Skeletal muscle cell (primary cell): ENCODE measurements at regions not wholly inside any gene's neighbourhood (a gene's known extent, or its start where the extent isn't known, plus 50 kb on each side); places are given as distances from the start of the nearest gene placed in this dataset.
"Not testable (repeated sequence)": the region's sequence is repeated elsewhere in the genome, so short reads cannot be mapped to it uniquely, and the experiment has no call there.

Experiments used
- DNase-seq: peaks from one replicate; pipeline ENCODE4 v3.0.0-alpha.2; 2010; ENCODE audit warnings: low read depth
- H3K4me3 ChIP-seq: 2 replicates; pipeline ENCODE4 v1.5.1; 2011; ENCODE audit warnings: low read depth, mild to moderate bottlenecking, control low read depth, low read length, moderate library complexity

DNA sequence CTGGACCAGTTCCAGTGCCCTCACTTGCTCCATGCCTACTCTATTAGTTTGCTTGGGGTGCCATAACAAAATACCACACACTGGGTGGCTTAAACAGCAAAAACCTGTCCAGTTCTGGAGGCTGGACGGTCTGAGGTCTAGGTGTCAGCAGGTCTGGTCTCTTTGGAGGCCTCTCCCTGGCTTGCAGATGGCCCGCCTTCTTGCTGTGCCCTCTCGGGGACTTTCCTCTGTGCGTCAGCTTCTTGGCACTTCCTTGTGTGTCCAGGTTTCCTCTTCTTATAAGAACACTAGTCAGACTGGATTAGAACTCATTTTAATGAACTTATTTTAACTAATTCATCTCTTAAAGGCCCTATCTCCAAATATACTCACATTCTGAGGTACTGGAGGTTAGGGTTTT is 97.2 kb downstream of the CARTPT start:
- DNase-seq: no peak
- no peak overlapping the region for H3K4me3 ChIP-seq

DNA sequence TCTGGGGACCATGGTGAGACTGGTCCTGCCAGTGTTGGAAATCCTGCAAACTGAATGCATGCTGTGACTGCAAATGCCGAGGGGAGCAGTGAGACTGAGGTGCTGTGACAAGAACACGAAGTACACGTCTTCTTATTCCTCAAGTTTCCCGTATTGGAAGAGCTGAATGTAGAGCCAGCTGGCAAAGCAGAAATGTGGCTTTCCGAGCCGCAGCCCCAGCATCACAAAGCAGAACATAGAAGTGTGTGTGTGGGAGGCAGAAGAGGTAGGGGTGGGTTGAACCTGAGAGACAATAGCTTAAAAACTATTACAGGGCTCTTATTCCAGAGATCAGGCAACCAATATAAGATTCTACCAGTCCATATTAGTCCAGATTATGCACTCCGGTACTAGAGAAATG is 98.8 kb downstream of the CARTPT start:
- H3K4me3 ChIP-seq: no peak overlapping the region
- DNase-seq: no peak

DNA sequence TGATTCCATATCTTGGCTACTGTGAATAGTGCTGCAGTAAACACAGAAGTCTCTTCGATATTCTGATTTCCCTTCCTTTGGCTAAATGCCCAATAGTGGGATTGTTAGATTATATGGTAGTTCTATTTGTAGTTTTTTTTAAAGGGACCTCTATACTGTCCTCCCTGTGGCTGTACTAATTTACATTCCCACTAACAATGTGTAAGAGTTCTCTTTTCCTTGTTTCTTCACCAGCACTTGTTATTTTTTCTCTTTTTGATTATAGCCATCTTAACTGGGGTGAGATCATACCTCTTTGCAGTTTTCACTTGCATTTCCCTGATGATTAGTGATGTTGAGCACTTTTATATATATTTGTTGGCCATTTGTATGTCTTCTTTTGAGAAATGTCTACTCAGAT is 102.0 kb downstream of the CARTPT start:
- no peak overlapping the region for H3K4me3 ChIP-seq
- no peak for DNase-seq

DNA sequence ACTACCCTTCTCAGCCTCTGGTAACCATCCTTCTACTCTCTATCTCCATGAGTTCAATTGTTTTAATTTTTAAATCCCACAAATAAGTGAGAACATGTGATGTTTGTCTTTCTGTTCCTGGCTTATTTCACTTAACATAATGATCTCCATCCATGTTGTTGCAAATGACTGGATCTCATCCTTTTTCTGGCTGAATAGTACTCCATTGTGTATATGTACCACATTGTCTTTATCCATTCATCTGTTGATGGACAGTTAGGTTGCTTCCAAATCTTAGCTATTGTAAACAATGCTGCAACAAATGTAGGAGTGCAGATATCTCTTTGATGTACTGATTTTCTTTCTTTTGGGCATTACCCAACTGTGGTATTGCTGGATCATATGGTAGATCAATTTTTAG is 103.0 kb downstream of the CARTPT start:
- DNase-seq: not testable (repeated sequence)

DNA sequence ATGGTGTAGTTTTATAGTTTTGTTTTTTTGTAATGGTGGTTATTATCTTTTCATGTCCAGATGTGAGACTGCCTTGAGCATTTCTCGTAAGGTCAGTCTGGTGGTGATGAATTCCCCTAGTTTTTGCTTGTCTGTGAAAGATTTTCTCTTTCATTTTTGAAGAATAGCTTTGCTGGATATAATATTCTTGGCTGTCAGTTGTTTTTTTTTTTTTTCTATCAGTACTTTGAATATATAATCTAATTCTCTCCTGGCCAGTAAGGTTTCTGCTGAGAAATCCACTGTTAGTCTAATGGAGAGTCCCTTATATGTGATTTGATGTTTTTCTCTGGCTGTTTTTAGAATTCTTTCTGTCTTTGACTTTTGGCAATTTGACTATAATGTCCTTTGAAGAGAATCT is 106.9 kb downstream of the CARTPT start:
- no peak for DNase-seq

More for the DNA sequence above, 103.0 kb downstream of the CARTPT start:
- not testable (repeated sequence) for H3K4me3 ChIP-seq

DNA sequence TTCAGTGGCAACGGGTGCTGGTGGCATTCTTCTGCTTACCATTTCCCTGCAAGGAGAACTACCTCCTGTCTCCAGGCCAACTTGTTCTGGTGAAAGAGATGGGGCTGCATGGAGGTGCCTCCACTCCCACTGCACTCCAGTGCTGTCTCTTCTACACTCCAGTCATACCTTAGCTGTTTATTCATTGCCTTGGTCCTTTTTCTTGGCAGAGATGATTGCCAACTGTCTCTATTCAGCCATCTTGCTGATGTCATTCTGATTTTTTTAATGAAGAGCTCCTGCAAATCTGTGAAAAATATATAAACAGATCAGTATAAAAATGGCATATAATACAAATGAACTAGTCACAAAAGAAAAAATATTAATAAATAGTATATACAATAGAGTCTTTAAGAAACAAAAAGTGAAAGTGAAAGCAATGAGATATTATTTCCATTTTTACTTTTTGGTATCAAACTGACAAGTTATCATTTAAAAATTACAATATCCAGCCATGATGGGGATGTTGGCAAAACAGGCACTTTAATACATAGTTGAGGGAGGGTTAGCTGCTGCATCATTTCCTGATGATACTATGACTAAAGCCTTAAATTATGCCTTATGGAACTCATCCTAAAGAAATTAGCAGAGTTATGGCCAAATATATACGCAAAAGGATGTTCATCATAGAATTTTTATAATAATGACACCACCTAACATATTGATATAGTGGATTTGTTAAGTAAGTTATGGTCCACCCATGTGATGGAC is 109.4 kb downstream of the CARTPT start:
- no peak overlapping the region for H3K4me3 ChIP-seq
- peak; percentile 26 for DNase-seq

More for the DNA sequence above, 106.9 kb downstream of the CARTPT start:
- H3K4me3 ChIP-seq: no peak overlapping the region

DNA sequence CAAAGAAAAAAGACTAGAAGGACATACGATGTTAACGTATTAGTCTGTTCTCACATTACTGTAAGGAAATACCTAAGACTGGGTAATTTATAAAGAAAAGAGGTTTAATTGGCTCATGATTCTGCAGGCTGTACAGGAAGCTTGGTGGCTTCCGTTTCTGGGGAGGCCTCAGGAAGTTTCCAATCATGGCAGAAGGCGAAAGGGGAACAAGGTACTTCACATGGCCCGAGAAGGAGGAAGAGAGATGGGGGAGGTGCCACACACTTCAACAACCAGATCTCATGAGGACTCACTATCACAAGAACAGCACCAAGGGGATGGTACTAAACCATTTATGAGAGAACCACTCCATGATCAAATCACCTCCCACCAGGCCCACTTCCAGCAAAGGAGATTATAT is 110.1 kb downstream of the CARTPT start:
- DNase-seq: no peak
- H3K4me3 ChIP-seq: no peak overlapping the region

DNA sequence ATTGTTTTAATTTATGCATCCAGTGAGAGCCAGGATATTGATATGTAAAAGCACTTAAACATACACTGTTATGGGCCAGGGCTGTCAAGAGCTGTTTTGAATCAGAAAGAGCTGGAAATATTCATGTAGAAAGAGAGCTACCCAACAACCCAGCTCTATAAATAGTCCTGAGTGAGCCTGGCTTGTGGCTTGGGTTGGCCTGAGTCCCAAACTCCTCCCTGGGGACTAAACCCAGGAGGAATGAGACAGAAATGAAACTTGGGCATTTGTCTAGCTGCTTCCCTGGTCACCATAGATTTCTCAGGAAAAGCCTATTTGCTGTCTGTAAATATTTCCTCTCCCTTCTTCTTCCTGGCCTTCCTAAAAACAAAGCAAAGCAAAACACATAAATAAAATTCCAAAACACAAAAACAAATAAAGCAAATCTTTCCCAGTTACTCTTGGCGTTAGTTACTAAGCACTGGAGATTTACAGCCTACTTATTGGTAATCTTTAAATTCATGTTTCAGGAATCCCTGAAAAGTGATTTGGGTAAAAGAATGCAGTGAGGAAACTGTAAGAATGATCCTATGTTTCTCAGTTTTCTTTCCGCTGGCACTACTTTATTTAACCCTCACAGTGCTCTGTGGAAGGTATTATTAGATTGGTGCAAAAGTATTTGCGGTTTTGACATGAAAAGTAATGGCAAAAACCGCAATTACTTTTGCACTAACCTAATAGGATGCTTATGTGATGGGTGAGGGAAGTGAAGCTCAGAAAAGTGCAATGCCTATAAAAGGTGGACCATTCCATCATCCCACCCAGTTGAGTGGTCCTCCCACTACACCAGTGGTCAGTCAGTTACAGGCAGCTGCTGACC is 111.8 kb downstream of the CARTPT start:
- H3K4me3 ChIP-seq: no peak overlapping the region
- DNase-seq: peak; percentile 81

DNA sequence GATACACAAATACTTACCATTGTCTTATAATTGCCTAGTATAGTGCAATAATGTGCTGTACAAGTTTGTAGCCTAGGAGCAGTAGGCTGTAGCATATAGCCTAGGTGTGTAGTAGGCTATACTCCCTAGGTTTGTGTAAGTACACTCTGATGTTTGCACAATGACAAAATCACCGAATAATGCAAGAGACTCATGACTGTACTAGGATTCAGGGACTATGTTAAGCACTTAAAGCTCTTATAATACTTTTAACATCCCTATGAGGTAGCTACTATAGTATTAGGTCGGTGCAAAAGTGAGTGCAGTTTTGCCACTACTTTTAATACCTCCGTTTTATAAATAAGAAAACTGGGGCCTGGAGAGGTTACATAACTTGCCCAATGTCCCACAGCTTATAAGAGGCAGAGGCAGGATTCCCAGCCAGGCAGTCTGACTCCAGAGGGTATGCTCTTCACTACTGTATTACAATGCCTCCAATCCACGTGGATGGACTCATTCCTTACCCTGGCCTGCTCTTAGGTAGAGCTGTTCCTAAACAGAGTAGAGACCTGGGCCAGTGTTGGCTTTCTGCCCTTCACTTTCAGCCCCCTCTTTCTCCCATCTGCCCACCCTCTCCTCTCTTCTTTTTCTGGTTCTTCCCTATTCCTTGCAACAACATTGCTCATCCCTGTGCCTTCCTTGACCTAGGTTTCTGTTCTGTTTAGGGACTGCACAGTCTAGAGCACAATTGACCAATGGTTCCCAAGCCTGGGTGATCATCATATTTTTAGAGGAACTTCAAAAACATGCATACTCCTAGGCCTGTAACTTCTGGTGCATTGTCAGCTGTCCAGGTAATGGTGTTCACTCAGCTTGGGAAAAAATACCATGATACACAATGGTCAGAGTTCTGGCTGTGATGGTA is 114.0 kb downstream of the CARTPT start:
- H3K4me3 ChIP-seq: no peak overlapping the region
- no peak for DNase-seq

DNA sequence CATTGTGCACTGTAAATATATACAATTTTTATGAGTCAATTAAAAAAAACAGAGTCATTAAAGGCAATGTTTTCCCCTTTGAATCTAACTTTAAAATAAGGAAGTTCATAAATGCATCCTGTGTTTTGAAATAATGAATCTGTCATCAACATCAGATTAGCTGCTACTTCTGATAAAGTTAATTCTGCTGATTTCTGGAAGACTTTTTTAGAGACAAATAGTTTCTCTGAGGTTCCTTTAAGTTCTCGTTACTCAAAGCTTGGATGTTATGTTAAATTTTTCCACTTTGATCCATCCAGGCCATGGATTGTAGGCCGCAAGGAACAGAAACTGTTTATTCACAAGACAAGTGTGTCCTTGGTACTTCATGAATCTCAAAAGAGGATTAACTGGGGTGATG is 115.5 kb downstream of the CARTPT start:
- no peak for DNase-seq
- no peak overlapping the region for H3K4me3 ChIP-seq

DNA sequence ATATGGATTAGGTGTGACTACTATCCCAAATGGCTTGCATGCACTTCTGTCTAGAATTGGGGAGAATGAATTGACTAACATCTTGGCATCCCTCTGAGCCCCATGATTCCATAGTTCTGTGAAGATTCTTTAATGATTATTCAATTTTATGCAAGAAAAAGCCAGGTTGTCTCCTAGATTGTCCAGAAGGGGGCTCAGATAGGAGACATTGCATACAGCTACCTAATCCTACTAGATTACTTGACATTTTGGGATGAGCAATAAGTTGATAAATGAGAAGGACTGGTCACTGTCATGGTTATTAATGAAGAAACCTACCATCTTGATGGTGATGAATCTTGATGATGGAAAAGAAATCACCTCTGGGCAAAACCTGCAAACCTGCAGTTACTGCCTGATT is 117.0 kb downstream of the CARTPT start:
- DNase-seq: no peak
- no peak overlapping the region for H3K4me3 ChIP-seq

DNA sequence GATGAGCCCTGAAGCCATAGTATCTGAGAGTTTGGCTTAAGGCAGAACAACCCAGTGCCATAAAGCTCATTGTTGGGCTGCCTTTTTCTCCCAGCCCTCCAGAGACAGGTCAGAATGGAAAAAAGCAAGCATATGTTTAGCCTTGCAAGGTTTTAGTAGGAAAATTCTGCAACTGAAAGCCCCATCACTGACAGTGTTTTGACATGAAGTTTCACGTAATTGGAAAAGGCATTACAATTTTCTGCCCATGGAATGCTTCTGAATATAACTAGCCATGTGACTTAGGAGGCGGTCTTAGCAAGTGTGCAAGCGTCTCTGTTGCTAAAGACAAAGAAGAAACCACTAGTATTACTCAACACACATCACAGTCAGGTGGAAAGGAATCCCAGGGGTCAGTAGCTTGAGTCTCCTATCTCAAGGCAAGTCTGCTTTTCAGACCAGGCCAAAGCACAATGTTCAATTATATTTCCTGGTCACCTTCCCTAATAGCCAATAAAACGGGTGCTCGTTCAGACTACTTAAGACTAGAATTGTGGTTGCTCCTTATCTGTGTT is 117.6 kb downstream of the CARTPT start:
- DNase-seq: no peak
- no peak overlapping the region for H3K4me3 ChIP-seq

DNA sequence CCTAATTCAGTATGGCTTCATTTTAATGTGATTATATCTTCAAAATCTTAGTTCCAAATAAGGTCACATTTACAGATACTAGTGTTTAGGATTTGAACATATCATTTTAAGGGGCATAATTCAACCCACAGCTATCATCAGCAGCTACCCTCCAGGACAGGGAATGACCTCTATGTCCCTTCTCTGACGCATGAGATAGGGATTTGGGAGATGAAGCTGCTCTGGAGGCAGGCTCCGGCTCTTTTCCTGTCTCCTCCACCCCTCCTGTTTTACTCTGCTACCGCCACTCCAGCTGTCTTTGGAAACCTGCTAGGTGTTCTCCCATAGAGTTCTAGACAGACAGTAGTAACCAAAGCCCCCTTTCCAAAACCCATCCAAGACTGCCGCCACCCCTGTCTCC is 119.2 kb downstream of the CARTPT start:
- no peak overlapping the region for H3K4me3 ChIP-seq
- DNase-seq: no peak

DNA sequence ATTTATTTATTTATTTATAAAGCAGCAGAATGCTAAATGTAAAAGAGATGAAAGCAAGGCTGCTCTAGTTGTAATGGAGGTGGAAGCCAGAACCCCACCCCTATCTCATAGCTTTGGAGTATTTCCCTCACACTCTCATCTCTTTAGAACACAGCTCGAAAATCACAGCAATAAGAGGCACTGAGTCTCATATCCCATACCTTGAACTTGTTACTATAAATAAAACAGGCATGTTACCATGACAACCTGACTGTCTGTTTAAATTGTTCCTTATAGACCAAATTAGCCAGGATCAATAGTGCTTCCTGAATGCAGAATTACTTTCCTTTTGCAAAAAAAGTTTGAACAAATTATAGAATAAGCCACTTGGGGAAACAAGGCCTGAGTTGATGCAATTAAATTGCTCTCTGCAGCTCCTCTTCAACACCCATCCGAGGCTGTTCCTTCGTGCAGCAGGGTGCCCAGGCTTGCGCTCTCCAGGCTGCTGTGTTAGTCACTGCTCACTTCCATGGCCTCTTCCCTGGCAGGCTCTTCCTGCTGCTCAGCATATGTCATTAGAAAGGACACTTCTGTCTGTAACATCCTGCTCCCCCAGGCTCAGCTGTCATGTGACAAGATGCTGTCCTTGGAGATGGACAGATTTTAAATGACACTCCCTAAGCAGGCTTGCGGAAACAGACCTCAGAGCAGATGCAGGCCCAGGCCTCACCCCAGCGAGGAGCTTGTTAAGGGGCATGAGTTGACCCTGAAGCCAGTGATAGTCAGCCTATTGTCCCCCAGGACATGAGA is 120.2 kb downstream of the CARTPT start:
- no peak for DNase-seq
- no peak overlapping the region for H3K4me3 ChIP-seq

DNA sequence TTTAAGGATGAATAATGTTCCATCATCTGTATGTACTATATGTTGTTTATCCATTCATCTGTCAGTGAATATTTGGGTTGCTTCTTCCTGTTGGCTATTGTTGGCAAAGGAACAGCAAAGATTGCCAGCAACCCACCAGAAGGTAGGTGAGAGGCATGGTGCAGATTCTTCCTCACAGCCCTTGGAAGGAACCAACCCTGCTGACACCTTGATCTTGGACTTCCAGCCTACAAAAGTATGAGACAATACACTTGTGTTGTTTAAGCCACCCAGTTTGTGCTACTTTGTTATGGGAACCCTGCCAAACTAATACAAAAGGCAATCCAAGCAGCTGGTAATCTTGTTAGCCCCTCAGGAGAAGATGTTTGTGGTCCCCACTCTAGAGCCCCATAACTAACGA is 122.0 kb downstream of the CARTPT start:
- DNase-seq: no peak
- no peak overlapping the region for H3K4me3 ChIP-seq

DNA sequence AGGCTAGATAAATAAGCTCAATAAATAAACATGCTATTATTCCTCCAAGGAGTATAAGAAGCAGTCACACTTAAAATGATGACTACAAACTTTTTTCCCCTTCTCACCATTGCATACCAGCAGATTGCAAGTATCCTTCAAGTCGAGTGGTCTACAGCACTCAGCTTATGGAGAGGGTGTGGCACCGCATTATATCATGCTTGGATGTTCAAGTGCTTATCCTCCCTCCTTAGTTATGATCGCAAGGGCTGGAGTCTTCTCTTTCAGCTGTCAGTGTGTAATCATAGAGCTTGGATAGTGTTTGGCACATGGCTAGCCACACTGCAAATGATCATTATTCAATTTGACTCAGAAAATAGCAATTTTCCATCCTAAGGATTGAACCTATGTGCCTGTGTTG is 124.0 kb downstream of the CARTPT start:
- DNase-seq: no peak
- no peak overlapping the region for H3K4me3 ChIP-seq

DNA sequence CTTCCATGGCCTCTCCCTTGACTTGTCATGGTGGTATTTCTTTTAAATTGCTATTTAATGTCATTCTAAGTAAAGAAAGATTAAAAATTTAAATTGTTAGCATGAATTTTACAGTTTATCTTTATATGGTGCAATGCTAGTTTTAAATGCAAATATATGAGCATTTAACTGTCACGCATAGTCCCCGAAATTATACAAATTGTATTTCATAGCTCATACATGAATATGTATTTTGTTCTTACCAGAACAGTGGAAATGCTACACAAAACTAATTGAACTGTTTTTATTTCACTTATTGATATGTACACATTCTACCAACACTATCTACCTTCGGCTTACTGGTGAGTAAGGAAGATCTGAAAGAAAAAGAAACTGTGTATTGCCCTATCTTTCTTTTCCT is 125.8 kb downstream of the CARTPT start:
- no peak overlapping the region for H3K4me3 ChIP-seq
- DNase-seq: no peak

DNA sequence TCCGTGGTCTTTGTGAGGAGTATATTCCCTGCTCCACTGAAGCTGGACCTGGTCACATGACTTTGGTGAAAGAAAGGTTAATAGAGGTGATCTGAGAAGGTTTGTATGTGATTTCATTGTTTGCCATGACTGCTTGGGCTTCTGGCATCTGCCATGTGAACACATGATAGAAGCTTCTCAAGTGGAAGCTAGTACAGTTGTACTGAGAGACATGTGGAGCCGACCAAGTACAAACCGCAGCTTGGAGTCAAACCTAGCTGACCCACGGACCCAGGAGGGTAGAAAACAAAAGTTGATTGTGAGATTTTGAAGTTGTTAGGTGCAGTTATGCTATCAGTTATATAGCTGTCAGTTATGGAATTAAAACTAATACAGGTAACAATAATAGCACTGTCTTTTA is 140.4 kb downstream of the CARTPT start:
- no peak for DNase-seq
- no peak overlapping the region for H3K4me3 ChIP-seq

DNA sequence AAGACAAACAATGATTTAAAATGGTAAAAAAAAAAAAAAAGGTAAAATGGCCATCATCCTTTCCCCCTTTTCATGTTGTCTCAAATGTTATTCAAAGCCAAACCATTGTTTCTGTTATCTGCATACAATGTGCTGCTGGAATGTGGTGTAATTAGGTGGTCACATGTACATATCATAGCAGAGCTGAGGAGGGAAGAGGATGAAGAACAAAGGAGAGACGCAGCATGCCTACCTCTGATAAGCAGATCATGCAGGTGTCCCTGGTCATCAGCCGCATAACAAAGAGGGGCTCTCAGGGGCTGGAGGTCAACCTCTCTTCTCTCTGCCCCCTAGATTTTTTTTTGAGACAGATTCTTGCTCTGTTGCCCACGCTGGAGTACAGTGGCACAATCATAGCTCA is 141.0 kb downstream of the CARTPT start:
- no peak overlapping the region for H3K4me3 ChIP-seq
- no peak for DNase-seq
